H9 (cell line): ENCODE measurements at regions not wholly inside any gene's neighbourhood (a gene's known extent, or its start where the extent isn't known, plus 50 kb on each side); places are given as distances from the start of the nearest gene placed in this dataset.

Experiments used
- DNase-seq: peaks from one replicate; pipeline ENCODE4 v3.0.0-alpha.2; 2017
- H2AFZ ChIP-seq: one replicate; pipeline ENCODE4 v1.6.1; 2013; ENCODE audit warnings: mild to moderate bottlenecking, low read length, control low read depth, moderate library complexity
- H2AK5ac ChIP-seq: 2 replicates; pipeline ENCODE4 v1.6.1; 2013; ENCODE audit warnings: low read length, control low read depth, mixed read lengths; ENCODE audit not compliant: insufficient read length
- H2BK120ac ChIP-seq: one replicate; pipeline ENCODE4 v1.6.1; 2013; ENCODE audit warnings: low read depth, mild to moderate bottlenecking, low read length, control low read depth, inconsistent platforms; ENCODE audit not compliant: poor library complexity, severe bottlenecking
- H2BK12ac ChIP-seq: 2 replicates; pipeline ENCODE4 v1.6.1; 2013; ENCODE audit warnings: low read length, control low read depth, mixed read lengths, low read depth; ENCODE audit not compliant: insufficient read length
- H2BK15ac ChIP-seq: 2 replicates; pipeline ENCODE4 v1.6.1; 2013; ENCODE audit warnings: low read depth, low read length, control low read depth
- H2BK20ac ChIP-seq: one replicate; pipeline ENCODE4 v1.6.1; 2013; ENCODE audit warnings: low read depth, mild to moderate bottlenecking, low read length, control low read depth, inconsistent platforms; ENCODE audit not compliant: poor library complexity, severe bottlenecking
- H2BK5ac ChIP-seq: 2 replicates; pipeline ENCODE4 v1.6.1; 2013; ENCODE audit warnings: low read length, control low read depth, mixed read lengths; ENCODE audit not compliant: insufficient read length
- H3K14ac ChIP-seq: 2 replicates; pipeline ENCODE4 v1.6.1; 2013; ENCODE audit warnings: low read length, control low read depth; ENCODE audit not compliant: insufficient read depth
- H3K18ac ChIP-seq: 2 replicates; pipeline ENCODE4 v1.6.1; 2013; ENCODE audit warnings: low read depth, mild to moderate bottlenecking, mixed read lengths, low read length, control low read depth; ENCODE audit not compliant: insufficient read length
- H3K23ac ChIP-seq: 2 replicates; pipeline ENCODE4 v1.6.1; 2013; ENCODE audit warnings: low read length, control low read depth, mixed read lengths, low read depth; ENCODE audit not compliant: insufficient read length
- H3K23me2 ChIP-seq: 2 replicates; pipeline ENCODE4 v1.6.1; 2013; ENCODE audit warnings: low read depth, mild to moderate bottlenecking, mixed read lengths, low read length, control low read depth; ENCODE audit not compliant: insufficient read length, poor library complexity, severe bottlenecking
- H3K27ac ChIP-seq: 2 replicates; pipeline ENCODE4 v1.5.1; 2013; ENCODE audit warnings: low read length, control low read depth, mixed read lengths, low read depth; ENCODE audit not compliant: insufficient read length
- H3K27me3 ChIP-seq: 2 replicates; pipeline ENCODE4 v1.6.1; 2013; ENCODE audit warnings: low read length, control low read depth, inconsistent platforms; ENCODE audit not compliant: insufficient read depth
- H3K4ac ChIP-seq: 2 replicates; pipeline ENCODE4 v1.6.1; 2013; ENCODE audit warnings: low read depth, mild to moderate bottlenecking, control low read depth, inconsistent platforms, low read length, moderate library complexity
- H3K4me1 ChIP-seq: 2 replicates; pipeline ENCODE4 v1.6.1; 2013; ENCODE audit warnings: low read length, control low read depth, inconsistent platforms; ENCODE audit not compliant: insufficient read depth
- H3K4me2 ChIP-seq: 2 replicates; pipeline ENCODE4 v1.6.1; 2013; ENCODE audit warnings: low read length, control low read depth, mixed read lengths; ENCODE audit not compliant: insufficient read length, insufficient read depth
- H3K56ac ChIP-seq: 2 replicates; pipeline ENCODE4 v1.6.1; 2013; ENCODE audit warnings: low read depth, mild to moderate bottlenecking, mixed read lengths, low read length, control low read depth; ENCODE audit not compliant: insufficient read length
- H3K79me1 ChIP-seq: 2 replicates; pipeline ENCODE4 v1.6.1; 2013; ENCODE audit warnings: low read depth, mild to moderate bottlenecking, moderate library complexity, low read length, control low read depth, inconsistent platforms; ENCODE audit not compliant: insufficient read depth, poor library complexity, severe bottlenecking
- H3K79me2 ChIP-seq: 2 replicates; pipeline ENCODE4 v1.6.1; 2013; ENCODE audit warnings: low read length, control low read depth, inconsistent platforms; ENCODE audit not compliant: insufficient read depth
- H3K9ac ChIP-seq: 2 replicates; pipeline ENCODE4 v1.6.1; 2013; ENCODE audit warnings: low read length, control low read depth, mixed read lengths; ENCODE audit not compliant: insufficient read length; ENCODE audit errors: extremely low read depth
- H3K9me3 ChIP-seq: one replicate; pipeline ENCODE4 v1.6.1; 2013; ENCODE audit warnings: low read depth, low read length, inconsistent platforms; ENCODE audit not compliant: control insufficient read depth
- H3T11ph ChIP-seq: one replicate; pipeline ENCODE4 v1.6.1; 2013; ENCODE audit warnings: mild to moderate bottlenecking, low read length, control low read depth, inconsistent platforms
- H4K20me1 ChIP-seq: one replicate; pipeline ENCODE4 v1.6.1; 2013; ENCODE audit not compliant: control insufficient read depth, insufficient read length, insufficient read depth
- H4K5ac ChIP-seq: 2 replicates; pipeline ENCODE4 v1.6.1; 2013; ENCODE audit warnings: low read depth, mild to moderate bottlenecking, mixed read lengths, low read length, control low read depth; ENCODE audit not compliant: insufficient read length
- H4K8ac ChIP-seq: replicated peaks from 2 replicates; pipeline ENCODE4 v1.6.1; 2013; ENCODE audit warnings: low read length, control low read depth, mixed read lengths, low read depth; ENCODE audit not compliant: insufficient read length
- H4K91ac ChIP-seq: 2 replicates; pipeline ENCODE4 v1.6.1; 2013; ENCODE audit warnings: low read depth, mild to moderate bottlenecking, moderate library complexity, mixed read lengths, low read length, control low read depth; ENCODE audit not compliant: insufficient read length
- H3K27ac Mint-ChIP-seq, 3 experiments: 2 replicates in 2 of 3; 3 replicates in 1 of 3; pipeline ENCODE4 v1.8.0; 2020 to 2021; ENCODE audit warnings: mixed read lengths in 3 of 3, mild to moderate bottlenecking in 1 of 3, moderate library complexity in 1 of 3
- H3K27me3 Mint-ChIP-seq: 2 replicates; pipeline ENCODE4 v1.8.0; 2021; ENCODE audit warnings: low read depth, mild to moderate bottlenecking, moderate library complexity, mixed read lengths
- H3K36me3 Mint-ChIP-seq, 3 experiments: 2 replicates in 2 of 3; 3 replicates in 1 of 3; pipeline ENCODE4 v1.8.0; 2020 to 2021; ENCODE audit warnings: low read depth in 3 of 3, mixed read lengths in 3 of 3; ENCODE audit not compliant: insufficient read depth in 1 of 3
- H3K4me1 Mint-ChIP-seq, 2 experiments: 2 replicates each; pipeline ENCODE4 v1.8.0; 2020; ENCODE audit warnings: mixed read lengths in 2 of 2
- H3K4me3 Mint-ChIP-seq, 2 experiments: 2 replicates in 1 of 2; 3 replicates in 1 of 2; pipeline ENCODE4 v1.8.0; 2020 to 2021; ENCODE audit warnings: mild to moderate bottlenecking in 2 of 2, mixed read lengths in 2 of 2, moderate library complexity in 1 of 2
- H3K9me3 Mint-ChIP-seq, 2 experiments: 2 replicates in 1 of 2; 3 replicates in 1 of 2; pipeline ENCODE4 v1.8.0; 2020; ENCODE audit warnings: mild to moderate bottlenecking in 2 of 2, mixed read lengths in 2 of 2, moderate library complexity in 1 of 2
- WGBS: extraction: QIAGEN DNeasy Blood & Tissue Kit; methylation state at CpG from one replicate; pipeline ENCODE4 v1.1.7; 2013; ENCODE audit warnings: missing lambda C conversion rate, low lambda C conversion rate, mixed read lengths; ENCODE audit not compliant: insufficient read length; ENCODE audit errors: extremely low coverage; 5-methylcytosine and 5-hydroxymethylcytosine counted together
- TF ChIP-seq, protein P1 (sequence below): fragments of 200-600 bp; sonication (generic); conservative IDR thresholded peaks from 3 replicates; pipeline ENCODE4 v1.8.0; 2021; ENCODE audit warnings: antibody characterized with exemption, mild to moderate bottlenecking

- no peak overlapping the region for H4K8ac ChIP-seq
- TF ChIP-seq, protein P1, sequence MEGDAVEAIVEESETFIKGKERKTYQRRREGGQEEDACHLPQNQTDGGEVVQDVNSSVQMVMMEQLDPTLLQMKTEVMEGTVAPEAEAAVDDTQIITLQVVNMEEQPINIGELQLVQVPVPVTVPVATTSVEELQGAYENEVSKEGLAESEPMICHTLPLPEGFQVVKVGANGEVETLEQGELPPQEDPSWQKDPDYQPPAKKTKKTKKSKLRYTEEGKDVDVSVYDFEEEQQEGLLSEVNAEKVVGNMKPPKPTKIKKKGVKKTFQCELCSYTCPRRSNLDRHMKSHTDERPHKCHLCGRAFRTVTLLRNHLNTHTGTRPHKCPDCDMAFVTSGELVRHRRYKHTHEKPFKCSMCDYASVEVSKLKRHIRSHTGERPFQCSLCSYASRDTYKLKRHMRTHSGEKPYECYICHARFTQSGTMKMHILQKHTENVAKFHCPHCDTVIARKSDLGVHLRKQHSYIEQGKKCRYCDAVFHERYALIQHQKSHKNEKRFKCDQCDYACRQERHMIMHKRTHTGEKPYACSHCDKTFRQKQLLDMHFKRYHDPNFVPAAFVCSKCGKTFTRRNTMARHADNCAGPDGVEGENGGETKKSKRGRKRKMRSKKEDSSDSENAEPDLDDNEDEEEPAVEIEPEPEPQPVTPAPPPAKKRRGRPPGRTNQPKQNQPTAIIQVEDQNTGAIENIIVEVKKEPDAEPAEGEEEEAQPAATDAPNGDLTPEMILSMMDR = no peak
These were observed 51.4 kb upstream of the KANK4 start for GRCh38 chr1:62370594-62370993.

More at GRCh38 chr1:62370594-62370993, 51.4 kb upstream of the KANK4 start:
- Histone ChIP-seq H3T11ph (no peak overlapping the region), H2BK15ac (no peak overlapping the region), H3K56ac (no peak overlapping the region), H3K79me2 (no peaks in the 10 kb centered on the region), H3K79me1 (no peaks in the 10 kb centered on the region), H3K9me3 (no peaks in the 10 kb centered on the region), H3K23ac (no peak overlapping the region), H3K27me3 (no peaks in the 10 kb centered on the region), H2BK20ac (no peak overlapping the region), H3K4ac (no peak overlapping the region), H3K9ac (no peak overlapping the region), H3K23me2 (no peaks in the 10 kb centered on the region), H3K4me2 (no peak overlapping the region), H2AFZ (no peak overlapping the region), H2BK120ac (no peak overlapping the region), H2AK5ac (no peak overlapping the region), H4K20me1 (no peaks in the 10 kb centered on the region), H3K4me1 (no peaks in the 10 kb centered on the region), H3K14ac (no peak overlapping the region), H2BK5ac (no peak overlapping the region), H4K5ac (no peak overlapping the region), H2BK12ac (no peak overlapping the region), H4K91ac (no peak overlapping the region), H3K18ac (no peak overlapping the region), H3K27ac (no peak overlapping the region)
- H3K36me3 Mint-ChIP-seq = peaks cover 1 to 6% (median 4%) of the 10 kb centered on the region in 3 experiments; a peak in 3 of 7 replicates
- WGBS = no CpG with 5 or more reads among the region's 9 CpGs
- peaks cover 6 to 7% of the 10 kb centered on the region in 2 experiments; a peak in 3 of 4 replicates for H3K4me1 Mint-ChIP-seq
- no peak overlapping the region for H3K4me3 Mint-ChIP-seq
- H3K27ac Mint-ChIP-seq = no peak overlapping the region
- peaks cover 8 to 10% of the 10 kb centered on the region in 2 experiments for H3K9me3 Mint-ChIP-seq
- no peak for DNase-seq
- H3K27me3 Mint-ChIP-seq = peaks cover 2% of the 10 kb centered on the region; the same call in 1 of the 2 replicates
